Heart right ventricle (tissue), 16 donors: ENCODE measurements at regions not wholly inside any gene's neighbourhood (a gene's known extent, or its start where the extent isn't known, plus 50 kb on each side); places are given as distances from the start of the nearest gene placed in this dataset.

Experiments
- ATAC-seq, 8 donors: fragments of 200-7000 bp; cut with Tn5 transposase; one replicate each; pipeline ENCODE4 v1.9.1; 2020; ENCODE audit warnings: mild to moderate bottlenecking in 8 of 8, moderate library complexity in 8 of 8, moderate number of reproducible peaks in 1 of 8
- DNase-seq, 2 donors: peaks; one replicate each; pipeline ENCODE4 v3.0.0-alpha.2; 2020
- H3K27ac ChIP-seq, 10 donors: fragments of 200-600 bp; sonication (generic) in 2 of 10; one replicate each; pipeline versions ENCODE4 v1.5.0 to v1.8.0; 2020 to 2022; ENCODE audit warnings: mild to moderate bottlenecking in 3 of 10
- H3K27me3 ChIP-seq, 7 donors: fragments of 200-600 bp; one replicate each; pipeline ENCODE4 v1.8.0; 2021 to 2022; ENCODE audit warnings: mild to moderate bottlenecking in 2 of 7
- H3K36me3 ChIP-seq, 9 donors: fragments of 200-600 bp; sonication (generic) in 1 of 9; one replicate each; pipeline versions ENCODE4 v1.5.0 to v1.8.0; 2020 to 2022; ENCODE audit warnings: mild to moderate bottlenecking in 2 of 9
- H3K4me1 ChIP-seq, 9 donors: fragments of 200-600 bp; sonication (generic) in 1 of 9; one replicate each; pipeline versions ENCODE4 v1.5.0 to v1.8.0; 2020 to 2022; ENCODE audit warnings: mild to moderate bottlenecking in 4 of 9
- H3K4me3 ChIP-seq, 10 donors: fragments of 200-600 bp; sonication (generic) in 2 of 10; one replicate each; pipeline versions ENCODE4 v1.5.0 to v1.8.0; 2020 to 2022; ENCODE audit warnings: mild to moderate bottlenecking in 7 of 10, moderate library complexity in 2 of 10
- H3K9me3 ChIP-seq, 11 donors: fragments of 200-600 bp in 10 of 11; sonication (generic) in 2 of 11; one replicate each; pipeline versions ENCODE4 v1.5.0 to v1.8.0; 2013 to 2022; ENCODE audit warnings: mild to moderate bottlenecking in 2 of 11, control low read depth in 1 of 11, moderate library complexity in 1 of 11
- WGBS, 2 donors: extraction: QIAGEN DNeasy Blood & Tissue Kit; methylation state at CpG; one replicate each; pipeline ENCODE4 v1.1.7; 2013; ENCODE audit warnings: inconsistent platforms in 1 of 2; 5-methylcytosine and 5-hydroxymethylcytosine counted together
- intact Hi-C, 10 donors: fragments of 100-400 bp; cut with DNase I; formaldehyde crosslinking; loops; one replicate each; pipeline versions ENCODE4 v1.11.1 to v1.14.2; 2022
- TF ChIP-seq, protein P1 (sequence below), 9 donors: fragments of 200-600 bp; sonication (generic) in 2 of 9; IDR thresholded peaks; one replicate each; pipeline versions ENCODE4 v1.5.0 to v1.8.0; 2021 to 2022; ENCODE audit warnings: antibody characterized with exemption in 9 of 9, mild to moderate bottlenecking in 5 of 9, moderate library complexity in 1 of 9
- donor health status: Arrhythmogenic right ventricular cardiomyopathy.
- donor health status: ischemic (EF 13 %, LVEDD 7.1; RV severe dilation, severe dysfunction).
- donor health status: healthy with polysubstance abuse.
- donor health status: DM: no; HTN: yes; CAD: no.
- donor health status: DM: no; HTN: no; CAD: no.
- donor health status: ischemic (EF 25% LVEDD 6.9; RV normal size, moderate dysfunction).
- donor health status: ischemic (EF 25% LVEDD 5.7; RV mildly dilated, moderate dysfunction).
- donor health status: healthy.
- donor health status: DM: yes; HTN: yes; CAD: no.
- donor health status: Ischemic cardiomyopathy.
- donor health status: ischemic (EF 35%, LVEDD 5.7; RV mildly dilated, moderate dysfunction).
- donor health status: nonischemic (EF 11% LVEDD 7.7; RV severe dilation, severe dysfunction).
- donor health status: DM: yes; HTN: yes; CAD: no.
- donor health status: PGD.
- donor health status: ischemic (EF 29% LVEDD 5.4; RV normal size, mild dysfunction).
- donor health status: nonischemic (EF 23%, LVEDD 6.1; RV moderate dilation, normal function).

DNA sequence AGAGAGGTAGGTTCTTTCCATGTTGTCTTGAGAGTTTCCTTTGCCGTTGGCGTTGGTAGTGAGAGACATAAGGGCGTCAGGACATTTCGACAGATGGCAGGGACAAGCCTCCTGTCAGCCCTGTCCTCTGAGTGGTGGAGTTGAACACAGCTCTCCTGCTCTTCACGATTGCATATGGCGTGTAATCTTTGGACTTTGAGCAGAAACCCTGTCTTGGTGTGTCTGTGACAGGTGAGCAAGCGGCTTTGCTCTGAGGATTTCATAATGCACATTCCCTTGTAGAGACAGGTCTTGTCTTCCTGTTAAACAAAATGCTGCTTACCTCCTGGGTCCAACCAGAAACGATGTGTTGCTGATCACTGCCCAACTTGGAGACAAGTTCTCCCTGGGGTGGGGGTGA is 146.5 kb downstream of the NXNL2 start:
- no peak for ATAC-seq
- WGBS, 2 donors, result 84 to 88% methylated on average over 8 of the region's 8 CpGs
- TF ChIP-seq, protein P1, sequence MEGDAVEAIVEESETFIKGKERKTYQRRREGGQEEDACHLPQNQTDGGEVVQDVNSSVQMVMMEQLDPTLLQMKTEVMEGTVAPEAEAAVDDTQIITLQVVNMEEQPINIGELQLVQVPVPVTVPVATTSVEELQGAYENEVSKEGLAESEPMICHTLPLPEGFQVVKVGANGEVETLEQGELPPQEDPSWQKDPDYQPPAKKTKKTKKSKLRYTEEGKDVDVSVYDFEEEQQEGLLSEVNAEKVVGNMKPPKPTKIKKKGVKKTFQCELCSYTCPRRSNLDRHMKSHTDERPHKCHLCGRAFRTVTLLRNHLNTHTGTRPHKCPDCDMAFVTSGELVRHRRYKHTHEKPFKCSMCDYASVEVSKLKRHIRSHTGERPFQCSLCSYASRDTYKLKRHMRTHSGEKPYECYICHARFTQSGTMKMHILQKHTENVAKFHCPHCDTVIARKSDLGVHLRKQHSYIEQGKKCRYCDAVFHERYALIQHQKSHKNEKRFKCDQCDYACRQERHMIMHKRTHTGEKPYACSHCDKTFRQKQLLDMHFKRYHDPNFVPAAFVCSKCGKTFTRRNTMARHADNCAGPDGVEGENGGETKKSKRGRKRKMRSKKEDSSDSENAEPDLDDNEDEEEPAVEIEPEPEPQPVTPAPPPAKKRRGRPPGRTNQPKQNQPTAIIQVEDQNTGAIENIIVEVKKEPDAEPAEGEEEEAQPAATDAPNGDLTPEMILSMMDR (IDR thresholded peaks at IDR 0.05), result no peak

DNA sequence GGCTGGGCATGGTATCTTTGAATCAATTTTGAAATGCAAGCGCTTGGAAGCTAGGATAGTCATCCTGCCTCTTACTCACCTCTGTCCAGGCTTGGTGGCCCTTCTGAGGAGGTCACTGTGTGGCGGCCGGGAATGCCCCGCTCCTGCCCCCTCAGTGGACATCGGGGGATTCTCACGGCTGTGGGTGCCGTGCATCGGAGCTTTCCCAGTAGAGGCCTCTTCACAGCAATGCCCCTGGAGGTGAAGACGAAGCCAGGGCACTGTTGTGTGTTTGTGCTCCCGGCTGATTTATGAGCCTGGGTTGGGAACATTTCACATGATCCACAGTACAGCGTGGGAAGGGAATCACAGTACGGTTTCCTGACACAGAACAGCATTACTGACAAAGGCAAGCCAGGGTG is 147.5 kb downstream of the NXNL2 start:
- intact Hi-C loops, result no loop called here
- Histone ChIP-seq H3K9me3 (no peaks in the 10 kb centered on the region), H3K4me1 (peaks cover 0 to 17% (median 0%) of the 10 kb centered on the region in 9 donors), H3K4me3 (no peak overlapping the region), H3K27ac (no peak overlapping the region), H3K27me3 (no peaks in the 10 kb centered on the region), H3K36me3 (no peaks in the 10 kb centered on the region)
- TF ChIP-seq, protein P1 (IDR thresholded peaks at IDR 0.05), result no peak
- ATAC-seq, result no peak
- no peak for DNase-seq
- WGBS, 2 donors, result 84 to 85% methylated on average over 12 of the region's 12 CpGs

More for the DNA sequence above, 146.5 kb downstream of the NXNL2 start:
- Histone ChIP-seq H3K36me3 (no peaks in the 10 kb centered on the region), H3K4me1 (peaks cover 0 to 17% (median 0%) of the 10 kb centered on the region in 9 donors), H3K27ac (no peak overlapping the region), H3K4me3 (no peak overlapping the region), H3K9me3 (no peaks in the 10 kb centered on the region), H3K27me3 (peaks cover 0 to 2% (median 0%) of the 10 kb centered on the region in 7 donors)
- no peak for DNase-seq
- intact Hi-C loops, result no loop called here

DNA sequence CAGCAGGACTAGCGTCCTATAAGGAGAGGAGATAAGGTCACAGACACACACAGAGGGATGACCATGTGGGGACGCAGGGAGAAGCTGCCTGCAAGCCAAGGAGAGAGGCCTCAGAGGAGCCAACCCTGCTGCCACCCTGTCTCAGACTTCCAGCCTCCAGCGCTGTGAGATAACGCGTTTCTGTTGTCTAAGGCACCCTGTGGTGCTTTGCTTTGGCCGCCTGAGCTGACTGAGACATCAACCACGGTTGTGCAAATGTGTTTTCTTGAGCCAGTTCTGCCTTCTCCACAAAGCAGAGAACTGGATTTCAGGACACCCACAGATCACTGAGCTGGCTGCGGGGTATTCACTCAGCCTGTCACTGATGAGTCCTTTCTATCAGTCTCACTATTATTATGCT is 149.1 kb downstream of the NXNL2 start:
- 79 to 89% methylated on average over 8 of the region's 8 CpGs for WGBS, 2 donors
- intact Hi-C loops, result no loop called here
- TF ChIP-seq, protein P1 (IDR thresholded peaks at IDR 0.05), result no peak

DNA sequence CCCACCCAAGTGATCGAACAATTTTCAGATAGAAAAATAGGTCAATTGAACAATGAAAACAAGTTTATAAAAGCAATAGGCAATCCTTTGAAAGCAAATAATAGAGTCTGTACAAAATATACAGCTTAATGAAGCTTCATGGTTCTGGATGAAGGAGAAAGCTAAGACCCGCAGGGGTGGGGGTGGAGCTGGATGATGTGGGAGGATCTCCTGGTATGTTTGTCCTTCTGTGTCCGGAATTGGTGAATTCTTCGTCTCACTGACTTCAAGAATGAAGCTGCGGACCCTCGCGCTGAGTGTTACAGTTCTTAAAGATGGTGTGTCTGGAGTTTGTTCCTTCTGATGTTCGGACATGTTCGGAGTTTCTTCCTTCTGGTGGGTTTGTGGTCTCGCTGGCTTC is 149.9 kb downstream of the NXNL2 start:
- WGBS, 2 donors, result 82 to 83% methylated on average over 10 of the region's 10 CpGs
- TF ChIP-seq, protein P1 (IDR thresholded peaks at IDR 0.05), result no peak
- ATAC-seq, result no peak

More for the DNA sequence above, 149.1 kb downstream of the NXNL2 start:
- H3K4me3 ChIP-seq, result no peak overlapping the region
- H3K9me3 ChIP-seq, result no peaks in the 10 kb centered on the region
- H3K4me1 ChIP-seq, result peaks cover 0 to 16% (median 0%) of the 10 kb centered on the region in 9 donors
- H3K36me3 ChIP-seq, result no peaks in the 10 kb centered on the region
- DNase-seq (no peak), ATAC-seq (no peak)
- H3K27ac ChIP-seq, result no peak overlapping the region
- no peaks in the 10 kb centered on the region for H3K27me3 ChIP-seq

More for the DNA sequence above, 149.9 kb downstream of the NXNL2 start:
- Histone ChIP-seq H3K4me3 (no peak overlapping the region), H3K9me3 (no peaks in the 10 kb centered on the region), H3K27me3 (no peaks in the 10 kb centered on the region), H3K36me3 (no peaks in the 10 kb centered on the region), H3K27ac (no peak overlapping the region), H3K4me1 (peaks cover 0 to 10% (median 0%) of the 10 kb centered on the region in 9 donors)
- intact Hi-C loops, result no loop called here
- DNase-seq, result no peak
